ENCODE measurements at regions not wholly inside any gene's neighbourhood (a gene's known extent, or its start where the extent isn't known, plus 50 kb on each side); places are given as distances from the start of the nearest gene placed in this dataset.

GRCh38 chr16:52928955-52929354 lies 123.7 kb downstream of the CHD9NB start:
- TF ChIP-seq EZH2phosphoT487 (IDR thresholded peaks at IDR 0.05; ENCODE audit: borderline replicate concordance) = no peak
- no peak for TF ChIP-seq CTCF (conservative IDR thresholded peaks at IDR 0.05; ENCODE audit: low read length)
- H3K9ac ChIP-seq (ENCODE audit: low read depth, low read length, poor library complexity, severe bottlenecking) = no peak overlapping the region
- no peaks in the 10 kb centered on the region for H3K4me1 ChIP-seq (ENCODE audit: insufficient read depth, low read length, poor library complexity, severe bottlenecking)
- H3K9me2 ChIP-seq (replicated peaks; ENCODE audit: low read depth, low read length) = no peaks in the 10 kb centered on the region
- H2AFZ ChIP-seq (ENCODE audit: low read length) = no peak overlapping the region
- no peaks in the 10 kb centered on the region for H3K79me2 ChIP-seq (ENCODE audit: insufficient read depth, low read length)
- H4K20me1 ChIP-seq (ENCODE audit: insufficient read depth, low read length, poor library complexity, severe bottlenecking) = no peaks in the 10 kb centered on the region
- H3K27me3 ChIP-seq (ENCODE audit: insufficient read depth, low read length, poor library complexity, severe bottlenecking) = no peaks in the 10 kb centered on the region
- no peaks in the 10 kb centered on the region for H3K9me3 ChIP-seq (ENCODE audit: insufficient read depth, low read depth, low read length)
- no peaks in the 10 kb centered on the region for H3F3A ChIP-seq (ENCODE audit: low read depth)
- H3K36me3 ChIP-seq (ENCODE audit: insufficient read depth, low read length) = no peaks in the 10 kb centered on the region
- H3K4me3 ChIP-seq (ENCODE audit: low read length, poor library complexity, severe bottlenecking) = no peak overlapping the region
- H3K4me2 ChIP-seq (ENCODE audit: low read depth, low read length, poor library complexity, severe bottlenecking) = no peak overlapping the region

- Histone ChIP-seq H3F3A (ENCODE audit: low read depth) (no peaks in the 10 kb centered on the region), H3K9ac (ENCODE audit: low read depth, low read length, poor library complexity, severe bottlenecking) (no peak overlapping the region), H4K20me1 (ENCODE audit: insufficient read depth, low read length, poor library complexity, severe bottlenecking) (no peaks in the 10 kb centered on the region), H3K4me2 (ENCODE audit: low read depth, low read length, poor library complexity, severe bottlenecking) (no peak overlapping the region), H3K36me3 (ENCODE audit: insufficient read depth, low read length) (no peaks in the 10 kb centered on the region), H3K4me3 (ENCODE audit: low read length, poor library complexity, severe bottlenecking) (no peak overlapping the region), H3K9me2 (replicated peaks; ENCODE audit: low read depth, low read length) (no peaks in the 10 kb centered on the region), H2AFZ (ENCODE audit: low read length) (no peak overlapping the region), H3K4me1 (ENCODE audit: insufficient read depth, low read length, poor library complexity, severe bottlenecking) (no peaks in the 10 kb centered on the region), H3K79me2 (ENCODE audit: insufficient read depth, low read length) (no peaks in the 10 kb centered on the region), H3K9me3 (ENCODE audit: insufficient read depth, low read depth, low read length) (no peaks in the 10 kb centered on the region), H3K27me3 (ENCODE audit: insufficient read depth, low read length, poor library complexity, severe bottlenecking) (no peaks in the 10 kb centered on the region)
- TF ChIP-seq CTCF (conservative IDR thresholded peaks at IDR 0.05; ENCODE audit: low read length) = no peak
Measured at GRCh38 chr16:52925143-52925542, 127.6 kb downstream of the CHD9NB start.

- Histone ChIP-seq H3F3A (ENCODE audit: low read depth) (no peaks in the 10 kb centered on the region), H3K4me3 (ENCODE audit: low read length, poor library complexity, severe bottlenecking) (no peak overlapping the region), H4K20me1 (ENCODE audit: insufficient read depth, low read length, poor library complexity, severe bottlenecking) (no peaks in the 10 kb centered on the region), H3K79me2 (ENCODE audit: insufficient read depth, low read length) (no peaks in the 10 kb centered on the region), H3K36me3 (ENCODE audit: insufficient read depth, low read length) (no peaks in the 10 kb centered on the region), H2AFZ (ENCODE audit: low read length) (no peak overlapping the region), H3K9ac (ENCODE audit: low read depth, low read length, poor library complexity, severe bottlenecking) (no peak overlapping the region), H3K4me2 (ENCODE audit: low read depth, low read length, poor library complexity, severe bottlenecking) (no peak overlapping the region), H3K4me1 (ENCODE audit: insufficient read depth, low read length, poor library complexity, severe bottlenecking) (no peaks in the 10 kb centered on the region), H3K27me3 (ENCODE audit: insufficient read depth, low read length, poor library complexity, severe bottlenecking) (no peaks in the 10 kb centered on the region), H3K9me2 (replicated peaks; ENCODE audit: low read depth, low read length) (no peaks in the 10 kb centered on the region), H3K9me3 (ENCODE audit: insufficient read depth, low read depth, low read length) (no peaks in the 10 kb centered on the region)
- TF ChIP-seq EZH2phosphoT487 (IDR thresholded peaks at IDR 0.05; ENCODE audit: borderline replicate concordance) (no peak), CTCF (conservative IDR thresholded peaks at IDR 0.05; ENCODE audit: low read length) (no peak)
Measured at GRCh38 chr16:52924162-52924561, 128.5 kb downstream of the CHD9NB start.

All from Loucy (cell line).